Mesendoderm (in vitro differentiated cells): ENCODE measurements at regions not wholly inside any gene's neighbourhood (a gene's known extent, or its start where the extent isn't known, plus 50 kb on each side); places are given as distances from the start of the nearest gene placed in this dataset.

Experiments
- DNase-seq: peaks from one replicate; pipeline ENCODE4 v3.0.0; 2013
- H2AK5ac ChIP-seq: 2 replicates; pipeline ENCODE4 v1.6.1; 2013; ENCODE audit warnings: low read length, inconsistent platforms
- H2BK120ac ChIP-seq: 2 replicates; pipeline ENCODE4 v1.6.1; 2013; ENCODE audit warnings: low read depth, mild to moderate bottlenecking, low read length, moderate library complexity, mixed read lengths
- H2BK15ac ChIP-seq: replicated peaks from 2 replicates; pipeline ENCODE4 v1.6.1; 2013; ENCODE audit warnings: low read depth, mild to moderate bottlenecking, moderate library complexity
- H2BK5ac ChIP-seq: 2 replicates; pipeline ENCODE4 v1.6.1; 2013; ENCODE audit warnings: low read length, inconsistent platforms
- H3K18ac ChIP-seq: 2 replicates; pipeline ENCODE4 v1.6.1; 2013; ENCODE audit warnings: mild to moderate bottlenecking, low read length, mixed read lengths
- H3K23ac ChIP-seq: one replicate; pipeline ENCODE4 v1.6.1; 2013; ENCODE audit warnings: low read length
- H3K27ac ChIP-seq: 2 replicates; pipeline ENCODE4 v1.5.1; 2013; ENCODE audit warnings: low read depth, mild to moderate bottlenecking, inconsistent platforms, low read length, moderate library complexity
- H3K27me3 ChIP-seq: 2 replicates; pipeline ENCODE4 v1.6.1; 2013; ENCODE audit warnings: low read length, control low read depth, mild to moderate bottlenecking, inconsistent platforms; ENCODE audit not compliant: insufficient read depth, poor library complexity
- H3K36me3 ChIP-seq: 2 replicates; pipeline ENCODE4 v1.6.1; 2013; ENCODE audit warnings: low read length, inconsistent platforms; ENCODE audit not compliant: control insufficient read depth, insufficient read depth
- H3K4ac ChIP-seq: one replicate; pipeline ENCODE4 v1.6.1; 2013; ENCODE audit warnings: low read depth, mild to moderate bottlenecking, low read length, moderate library complexity
- H3K4me1 ChIP-seq: 2 replicates; pipeline ENCODE4 v1.6.1; 2013; ENCODE audit warnings: low read depth, low read length, inconsistent platforms; ENCODE audit not compliant: control insufficient read depth
- H3K4me2 ChIP-seq: 2 replicates; pipeline ENCODE4 v1.6.1; 2013; ENCODE audit warnings: low read length
- H3K4me3 ChIP-seq: 2 replicates; pipeline ENCODE4 v1.5.1; 2013; ENCODE audit warnings: mild to moderate bottlenecking, low read length
- H3K56ac ChIP-seq: one replicate; pipeline ENCODE4 v1.6.1; 2013; ENCODE audit warnings: low read length
- H3K79me1 ChIP-seq: 2 replicates; pipeline ENCODE4 v1.6.1; 2013; ENCODE audit warnings: low read length, inconsistent platforms
- H3K79me2 ChIP-seq: 2 replicates; pipeline ENCODE4 v1.6.1; 2013; ENCODE audit warnings: mild to moderate bottlenecking, low read length; ENCODE audit not compliant: control insufficient read depth, insufficient read depth
- H3K9ac ChIP-seq: 2 replicates; pipeline ENCODE4 v1.6.1; 2013; ENCODE audit warnings: low read length, inconsistent platforms
- H4K5ac ChIP-seq: one replicate; pipeline ENCODE4 v1.6.1; 2013; ENCODE audit warnings: low read length
- H4K8ac ChIP-seq: one replicate; pipeline ENCODE4 v1.6.1; 2013; ENCODE audit warnings: low read depth, mild to moderate bottlenecking, control low read depth, low read length, moderate library complexity
- WGBS: extraction: QIAGEN DNeasy Blood & Tissue Kit; methylation state at CpG from one replicate; pipeline ENCODE4 v1.1.7; 2013; ENCODE audit warnings: low lambda C conversion rate, missing lambda C conversion rate; ENCODE audit not compliant: insufficient coverage; ENCODE audit errors: extremely low coverage; 5-methylcytosine and 5-hydroxymethylcytosine counted together

- Histone ChIP-seq H4K8ac (no peak overlapping the region), H3K27me3 (no peaks in the 10 kb centered on the region), H3K4me1 (peaks cover 5% of the 10 kb centered on the region), H2BK15ac (no peak overlapping the region), H3K79me2 (no peaks in the 10 kb centered on the region), H2BK120ac (no peak overlapping the region), H3K4ac (no peak overlapping the region), H3K79me1 (no peaks in the 10 kb centered on the region), H3K27ac (no peak overlapping the region), H3K56ac (no peak overlapping the region), H3K4me2 (no peak overlapping the region), H2AK5ac (no peak overlapping the region), H4K5ac (no peak overlapping the region), H3K4me3 (no peak overlapping the region), H3K18ac (no peak overlapping the region), H3K23ac (no peak overlapping the region), H3K9ac (no peak overlapping the region), H2BK5ac (no peak overlapping the region), H3K36me3 (no peaks in the 10 kb centered on the region)
- no peak for DNase-seq
- no CpG with 5 or more reads among the region's 10 CpGs for WGBS
Measured at GRCh38 chr12:125276567-125276966, 211.3 kb downstream of the AACS start.

- Histone ChIP-seq H3K56ac (peak overlapping the region; percentile 65), H3K79me2 (no peaks in the 10 kb centered on the region), H3K79me1 (no peaks in the 10 kb centered on the region), H3K4ac (no peak overlapping the region), H3K23ac (no peak overlapping the region), H4K5ac (no peak overlapping the region), H2BK15ac (no peak overlapping the region), H3K18ac (no peak overlapping the region), H4K8ac (no peak overlapping the region), H3K4me3 (no peak overlapping the region), H2AK5ac (no peak overlapping the region), H2BK120ac (no peak overlapping the region), H3K4me2 (peak overlapping the region; percentile 14), H3K27me3 (no peaks in the 10 kb centered on the region), H2BK5ac (no peak overlapping the region), H3K9ac (no peak overlapping the region), H3K36me3 (no peaks in the 10 kb centered on the region), H3K27ac (no peak overlapping the region), H3K4me1 (peaks cover 5% of the 10 kb centered on the region)
- WGBS = no CpG with 5 or more reads among the region's 20 CpGs
- peak; percentile 94 for DNase-seq
Measured at GRCh38 chr12:125280482-125281377, 215.5 kb downstream of the AACS start.

GRCh38 chr12:125282921-125283320 is 217.7 kb downstream of the AACS start:
- Histone ChIP-seq H3K4me1 (peaks cover 5% of the 10 kb centered on the region), H3K79me2 (no peaks in the 10 kb centered on the region), H3K56ac (no peak overlapping the region), H3K4me3 (no peak overlapping the region), H2BK5ac (no peak overlapping the region), H3K18ac (no peak overlapping the region), H3K4ac (no peak overlapping the region), H4K5ac (no peak overlapping the region), H3K27me3 (no peaks in the 10 kb centered on the region), H4K8ac (no peak overlapping the region), H3K79me1 (no peaks in the 10 kb centered on the region), H2BK15ac (no peak overlapping the region), H3K36me3 (no peaks in the 10 kb centered on the region), H2BK120ac (no peak overlapping the region), H2AK5ac (no peak overlapping the region), H3K27ac (no peak overlapping the region), H3K4me2 (no peak overlapping the region), H3K9ac (no peak overlapping the region), H3K23ac (no peak overlapping the region)
- no peak for DNase-seq
- no CpG with 5 or more reads among the region's 7 CpGs for WGBS

GRCh38 chr12:125283521-125283920 is 218.3 kb downstream of the AACS start:
- no peak overlapping the region for H3K4me3 ChIP-seq
- no peak overlapping the region for H3K23ac ChIP-seq
- H4K8ac ChIP-seq = no peak overlapping the region
- no peak overlapping the region for H2BK5ac ChIP-seq
- peaks cover 5% of the 10 kb centered on the region for H3K4me1 ChIP-seq
- DNase-seq = peak; percentile 59
- H3K36me3 ChIP-seq = no peaks in the 10 kb centered on the region
- H3K27me3 ChIP-seq = no peaks in the 10 kb centered on the region
- WGBS = no CpG with 5 or more reads among the region's 9 CpGs
- H3K79me2 ChIP-seq = no peaks in the 10 kb centered on the region
- no peak overlapping the region for H3K4me2 ChIP-seq
- no peak overlapping the region for H3K56ac ChIP-seq
- no peak overlapping the region for H3K18ac ChIP-seq
- H2BK15ac ChIP-seq = no peak overlapping the region
- no peak overlapping the region for H3K27ac ChIP-seq
- no peak overlapping the region for H2AK5ac ChIP-seq
- no peaks in the 10 kb centered on the region for H3K79me1 ChIP-seq
- no peak overlapping the region for H2BK120ac ChIP-seq
- H3K4ac ChIP-seq = no peak overlapping the region
- H4K5ac ChIP-seq = no peak overlapping the region
- no peak overlapping the region for H3K9ac ChIP-seq

GRCh38 chr12:125284087-125284486 is 218.9 kb downstream of the AACS start:
- Histone ChIP-seq H2BK15ac (no peak overlapping the region), H3K27ac (no peak overlapping the region), H2AK5ac (no peak overlapping the region), H4K5ac (no peak overlapping the region), H2BK5ac (no peak overlapping the region), H3K9ac (no peak overlapping the region), H3K79me1 (no peaks in the 10 kb centered on the region), H3K79me2 (no peaks in the 10 kb centered on the region), H3K36me3 (no peaks in the 10 kb centered on the region), H3K27me3 (no peaks in the 10 kb centered on the region), H2BK120ac (no peak overlapping the region), H3K18ac (no peak overlapping the region), H3K4me2 (no peak overlapping the region), H3K4me1 (peaks cover 5% of the 10 kb centered on the region), H3K23ac (no peak overlapping the region), H3K56ac (no peak overlapping the region), H3K4me3 (no peak overlapping the region), H4K8ac (no peak overlapping the region), H3K4ac (no peak overlapping the region)
- no peak for DNase-seq
- WGBS = no CpG with 5 or more reads among the region's 5 CpGs
